Femur (tissue), 1 donor: ENCODE measurements at regions not wholly inside any gene's neighbourhood (a gene's known extent, or its start where the extent isn't known, plus 50 kb on each side); places are given as distances from the start of the nearest gene placed in this dataset.

Experiments used
- DNase-seq: peaks from one replicate; pipeline ENCODE4 v3.0.0-alpha.2; 2017

- no peak for DNase-seq
Measured at GRCh38 chr18:10230072-10230471, 224.4 kb upstream of the APCDD1 start.

- DNase-seq = no peak
Measured at GRCh38 chr18:10231220-10231619, 223.2 kb upstream of the APCDD1 start.

- no peak for DNase-seq
Measured at GRCh38 chr18:10232062-10232461, 222.4 kb upstream of the APCDD1 start.

- no peak for DNase-seq
Measured at GRCh38 chr18:10233082-10233875, 221.2 kb upstream of the APCDD1 start.

- DNase-seq = no peak
Measured at GRCh38 chr18:10234281-10234680, 220.2 kb upstream of the APCDD1 start.

GRCh38 chr18:10234912-10235660 is 219.3 kb upstream of the APCDD1 start:
- DNase-seq = no peak

GRCh38 chr18:10235661-10235952 is 218.8 kb upstream of the APCDD1 start:
- DNase-seq = no peak

GRCh38 chr18:10239103-10239502 is 215.3 kb upstream of the APCDD1 start:
- peak; percentile 59 for DNase-seq

GRCh38 chr18:10239991-10240634 is 214.3 kb upstream of the APCDD1 start:
- DNase-seq = no peak

- no peak for DNase-seq
Measured at GRCh38 chr18:10240973-10241372, 213.5 kb upstream of the APCDD1 start.

GRCh38 chr18:10241579-10241978 is 212.9 kb upstream of the APCDD1 start:
- no peak for DNase-seq

- no peak for DNase-seq
Measured at GRCh38 chr18:10242936-10243680, 211.3 kb upstream of the APCDD1 start.

- no peak for DNase-seq
Measured at GRCh38 chr18:10244341-10244740, 210.1 kb upstream of the APCDD1 start.

GRCh38 chr18:10245031-10245845 is 209.2 kb upstream of the APCDD1 start:
- DNase-seq = no peak

- DNase-seq = no peak
Measured at GRCh38 chr18:10245846-10246175, 208.6 kb upstream of the APCDD1 start.

GRCh38 chr18:10247021-10247741 is 207.3 kb upstream of the APCDD1 start:
- DNase-seq = peak; percentile 58

GRCh38 chr18:10247742-10248082 is 206.7 kb upstream of the APCDD1 start:
- DNase-seq = no peak

GRCh38 chr18:10248738-10249137 is 205.7 kb upstream of the APCDD1 start:
- DNase-seq = no peak

- DNase-seq = no peak
Measured at GRCh38 chr18:10249270-10249669, 205.2 kb upstream of the APCDD1 start.

- no peak for DNase-seq
Measured at GRCh38 chr18:10249801-10250200, 204.6 kb upstream of the APCDD1 start.

GRCh38 chr18:10252494-10252893 is 201.9 kb upstream of the APCDD1 start:
- no peak for DNase-seq
